Spleen (tissue), 11 donors: ENCODE measurements at regions not wholly inside any gene's neighbourhood (a gene's known extent, or its start where the extent isn't known, plus 50 kb on each side); places are given as distances from the start of the nearest gene placed in this dataset.

Source experiments
- DNase-seq: peaks from one replicate; pipeline ENCODE4 v3.0.0-alpha.2; 2020
- H3K27ac ChIP-seq, 8 donors: fragments of 200-600 bp; sonication (generic) in 7 of 8; 1 replicate in 4 of 8; 2 replicates in 4 of 8; pipeline versions ENCODE4 v1.5.0 to v1.8.0; 2016 to 2021; ENCODE audit warnings: inconsistent platforms in 4 of 8, mild to moderate bottlenecking in 4 of 8, moderate library complexity in 1 of 8
- H3K27me3 ChIP-seq, 7 donors: fragments of 200-600 bp; sonication (generic) in 6 of 7; replicated peaks in 1 of 7; 1 replicate in 4 of 7; 2 replicates in 3 of 7; pipeline versions ENCODE4 v1.5.0 to v1.8.0; 2016 to 2021; ENCODE audit warnings: inconsistent platforms in 3 of 7, mild to moderate bottlenecking in 1 of 7
- H3K36me3 ChIP-seq, 6 donors: fragments of 200-600 bp; sonication (generic) in 5 of 6; 1 replicate in 4 of 6; 2 replicates in 2 of 6; pipeline versions ENCODE4 v1.5.0 to v1.8.0; 2016 to 2021; ENCODE audit warnings: inconsistent platforms in 2 of 6
- H3K4me1 ChIP-seq, 6 donors: fragments of 200-600 bp; sonication (generic) in 5 of 6; 1 replicate in 3 of 6; 2 replicates in 3 of 6; pipeline versions ENCODE4 v1.5.0 to v1.8.0; 2016 to 2021; ENCODE audit warnings: inconsistent platforms in 3 of 6
- H3K4me3 ChIP-seq, 8 donors: fragments of 200-600 bp; sonication (generic) in 7 of 8; 1 replicate in 4 of 8; 2 replicates in 4 of 8; pipeline versions ENCODE4 v1.5.0 to v1.8.0; 2016 to 2021; ENCODE audit warnings: inconsistent platforms in 4 of 8, mild to moderate bottlenecking in 4 of 8, moderate library complexity in 2 of 8
- H3K9me3 ChIP-seq, 8 donors: fragments of 200-600 bp; sonication (generic) in 7 of 8; 1 replicate in 4 of 8; 2 replicates in 4 of 8; pipeline versions ENCODE4 v1.5.0 to v1.8.0; 2016 to 2021; ENCODE audit warnings: inconsistent platforms in 4 of 8
- CTCF ChIP-seq, 11 experiments: fragments of 200-600 bp in 7 of 11; fragments of 450-650 bp in 4 of 11; sonication (generic) in 4 of 11; IDR thresholded peaks in 8 of 11; conservative IDR thresholded peaks in 3 of 11; 1 replicate in 7 of 11; 2 replicates in 4 of 11; pipeline versions ENCODE4 v1.4.0 to v1.8.0; 2016 to 2021; ENCODE audit warnings: antibody characterized with exemption in 11 of 11, inconsistent platforms in 4 of 11, mild to moderate bottlenecking in 1 of 11
- POLR2A ChIP-seq, 3 donors: fragments of 450-650 bp; IDR thresholded peaks; one replicate each; pipeline ENCODE4 v1.5.1; 2017; ENCODE audit warnings: antibody characterized with exemption in 3 of 3, mild to moderate bottlenecking in 1 of 3
- POLR2AphosphoS5 ChIP-seq, 3 donors: sonication (generic); formaldehyde crosslinking; IDR thresholded peaks; one replicate each; pipeline ENCODE4 v1.5.1; 2017; ENCODE audit warnings: antibody characterized with exemption in 3 of 3
- WGBS, 5 donors: extraction: QIAGEN DNeasy Blood & Tissue Kit in 3 of 5; methylation state at CpG; one replicate each; pipeline versions ENCODE4 v1.1.5 to v1.1.7; 2013 to 2018; 5-methylcytosine and 5-hydroxymethylcytosine counted together
- intact Hi-C: fragments of 100-400 bp; cut with DNase I; formaldehyde crosslinking; loops from one replicate; pipeline ENCODE4 v1.15.0; 2023; ENCODE audit warnings: low total_unique reads
- donor health status: healthy with polysubstance abuse.
- donor health status: DM: no; HTN: no; CAD: no; lungs with moderate emphysema.
- donor health status: DM: no; HTN: no; CAD: no.
- donor health status: Bipolar disorder and iron deficiency.
- donor health status: healthy.
- donor health status: DM: no; HTN: no; CAD: no.
- donor health status: DM: yes; HTN: yes; CAD: no.

- DNase-seq = no peak
- Histone ChIP-seq H3K4me1 (peaks cover 6 to 65% (median 44%) of the 10 kb centered on the region in 6 donors), H3K27me3 (no peaks in the 10 kb centered on the region), H3K27ac (no peak overlapping the region), H3K4me3 (no peak overlapping the region), H3K36me3 (no peaks in the 10 kb centered on the region), H3K9me3 (no peaks in the 10 kb centered on the region)
- WGBS, 5 donors = 75 to 84% (median 80%) methylated on average over 20 to 22 of the region's 22 CpGs
- TF ChIP-seq POLR2AphosphoS5 (IDR thresholded peaks at IDR 0.05) (no peak), POLR2A (IDR thresholded peaks at IDR 0.05) (no peak), CTCF (IDR thresholded peaks at IDR 0.05 in 8 of 11, conservative IDR thresholded peaks at IDR 0.05 in 3 of 11) (no peak)
- intact Hi-C loops = no loop called here
Measured at GRCh38 chr12:124716208-124717130, 147.2 kb downstream of the SCARB1 start.

GRCh38 chr12:124715121-124715990 is 147.9 kb upstream of the NCOR2 start:
- no peak for DNase-seq
- no peaks in the 10 kb centered on the region for H3K27me3 ChIP-seq
- no peak overlapping the region for H3K4me3 ChIP-seq
- H3K9me3 ChIP-seq = no peaks in the 10 kb centered on the region
- H3K4me1 ChIP-seq = peaks cover 6 to 54% (median 34%) of the 10 kb centered on the region in 6 donors
- TF ChIP-seq POLR2A (IDR thresholded peaks at IDR 0.05) (no peak), CTCF (IDR thresholded peaks at IDR 0.05 in 8 of 11, conservative IDR thresholded peaks at IDR 0.05 in 3 of 11) (no peak), POLR2AphosphoS5 (IDR thresholded peaks at IDR 0.05) (no peak)
- H3K27ac ChIP-seq = peak overlapping the region in 1 of 8 donors; percentile 31
- intact Hi-C loops = no loop called here
- 81 to 92% (median 86%) methylated on average over 11 to 15 of the region's 15 CpGs for WGBS, 5 donors
- H3K36me3 ChIP-seq = no peaks in the 10 kb centered on the region

GRCh38 chr12:124713436-124714082 is 146.1 kb upstream of the NCOR2 start:
- H3K4me3 ChIP-seq = peak overlapping the region in 6 of 8 donors; percentile 2 to 58 (median 16)
- H3K27ac ChIP-seq = peak overlapping the region; percentile 67 to 91 (median 86)
- DNase-seq = no peak
- H3K27me3 ChIP-seq = no peaks in the 10 kb centered on the region
- TF ChIP-seq CTCF (IDR thresholded peaks at IDR 0.05 in 8 of 11, conservative IDR thresholded peaks at IDR 0.05 in 3 of 11) (no peak), POLR2A (IDR thresholded peaks at IDR 0.05) (peak in 1 of 3 donors; percentile 40), POLR2AphosphoS5 (IDR thresholded peaks at IDR 0.05) (peak; percentile 49 to 63 (median 50))
- peaks cover 6 to 51% (median 32%) of the 10 kb centered on the region in 6 donors for H3K4me1 ChIP-seq
- no peaks in the 10 kb centered on the region for H3K9me3 ChIP-seq
- H3K36me3 ChIP-seq = no peaks in the 10 kb centered on the region
- WGBS, 5 donors = 4 to 11% (median 7%) methylated on average over 17 of the region's 17 CpGs
- intact Hi-C loops = no loop called here
